Common myeloid progenitor, CD34-positive (primary cell): ENCODE measurements at regions not wholly inside any gene's neighbourhood (a gene's known extent, or its start where the extent isn't known, plus 50 kb on each side); places are given as distances from the start of the nearest gene placed in this dataset.

ENCODE experiments used
- CTCF ChIA-PET: fragments of 350-600 bp; sonication (Branson Sonifier 250); formaldehyde crosslinking; loops from one replicate; lab custom pipeline; 2021; ENCODE audit warnings: antibody characterized with exemption; lab: Charles Lee
- POLR2A ChIA-PET: fragments of 350-600 bp; sonication (Branson Sonifier 250); formaldehyde crosslinking; loops from one replicate; lab custom pipeline; 2021; ENCODE audit warnings: antibody characterized with exemption; lab: Charles Lee
- DNase-seq, 3 donors: peaks; one replicate each; pipeline versions ENCODE4 v3.0.0 to v3.0.0-alpha.2; 2013
- H3K27ac ChIP-seq, 2 experiments: 1 replicate in 1 of 2; 2 replicates in 1 of 2; pipeline ENCODE4 v1.7.0; 2013; ENCODE audit warnings: inconsistent platforms in 2 of 2, low read length in 2 of 2, mild to moderate bottlenecking in 2 of 2, low read depth in 1 of 2, moderate library complexity in 1 of 2; ENCODE audit not compliant: severe bottlenecking in 2 of 2, insufficient read depth in 1 of 2, poor library complexity in 1 of 2
- H3K27me3 ChIP-seq, 5 experiments: replicated peaks in 2 of 5; 1 replicate in 3 of 5; 2 replicates in 2 of 5; pipeline versions ENCODE4 v1.6.1 to v1.7.0; 2013; ENCODE audit warnings: low read length in 4 of 5, mild to moderate bottlenecking in 2 of 5, moderate library complexity in 2 of 5, inconsistent platforms in 1 of 5; ENCODE audit not compliant: insufficient read depth in 5 of 5, control insufficient read depth in 4 of 5
- H3K36me3 ChIP-seq, 4 experiments: 1 replicate in 2 of 4; 2 replicates in 2 of 4; pipeline versions ENCODE4 v1.6.1 to v1.7.0; 2013; ENCODE audit warnings: low read length in 3 of 4, control low read depth in 1 of 4, mild to moderate bottlenecking in 1 of 4; ENCODE audit not compliant: control insufficient read depth in 4 of 4, insufficient read depth in 4 of 4
- H3K4me1 ChIP-seq, 4 experiments: 1 replicate in 3 of 4; 2 replicates in 1 of 4; pipeline versions ENCODE4 v1.6.1 to v1.7.1; 2013; ENCODE audit warnings: low read length in 3 of 4, mild to moderate bottlenecking in 3 of 4, control low read depth in 1 of 4, inconsistent platforms in 1 of 4, moderate library complexity in 1 of 4; ENCODE audit not compliant: control insufficient read depth in 4 of 4, insufficient read depth in 4 of 4; ENCODE audit errors: control extremely low read depth in 1 of 4
- H3K4me3 ChIP-seq, 7 experiments: 1 replicate in 4 of 7; 2 replicates in 3 of 7; pipeline versions ENCODE4 v1.5.1 to v1.7.0; 2013; ENCODE audit warnings: mild to moderate bottlenecking in 7 of 7, low read length in 6 of 7, moderate library complexity in 6 of 7, inconsistent platforms in 2 of 7, low read depth in 2 of 7, control low read depth in 1 of 7; ENCODE audit not compliant: insufficient read depth in 4 of 7, control insufficient read depth in 1 of 7; ENCODE audit errors: extremely low read depth in 1 of 7
- H3K9me3 ChIP-seq, 5 experiments: 1 replicate in 4 of 5; 2 replicates in 1 of 5; pipeline versions ENCODE4 v1.6.1 to v1.7.1; 2013; ENCODE audit warnings: low read length in 4 of 5, mild to moderate bottlenecking in 2 of 5, inconsistent platforms in 1 of 5, low read depth in 1 of 5, moderate library complexity in 1 of 5; ENCODE audit not compliant: control insufficient read depth in 4 of 5, insufficient read depth in 2 of 5; ENCODE audit errors: control extremely low read depth in 1 of 5
- WGBS: methylation state at CpG from one replicate; pipeline ENCODE4 v1.1.5; 2013; ENCODE audit not compliant: insufficient coverage; 5-methylcytosine and 5-hydroxymethylcytosine counted together

- H3K9me3 ChIP-seq, result no peaks in the 10 kb centered on the region
- H3K36me3 ChIP-seq, result no peaks in the 10 kb centered on the region
- ChIA-PET POLR2A (interaction anchor here (0.7 kb wide), 1 partner anchor 721 kb away, joined by 5 read pairs; no protein-coding TSS in a partner anchor), CTCF (interaction anchor here (1.1 to 5.8 kb wide), 6 partner anchors 463 to 1414 kb away, joined by 3 to 84 read pairs (median 4); no protein-coding TSS in a partner anchor)
- H3K27me3 ChIP-seq, result no peaks in the 10 kb centered on the region
- no CpG with 5 or more reads among the region's 3 CpGs for WGBS
- no peak overlapping the region for H3K4me3 ChIP-seq
- no peaks in the 10 kb centered on the region for H3K4me1 ChIP-seq
- no peak overlapping the region for H3K27ac ChIP-seq
- DNase-seq, result peak; percentile 17 to 56 (median 51)
These were observed 592.5 kb downstream of the ARL4A start for GRCh38 chr7:13279854-13280435.

- Histone ChIP-seq H3K27me3 (no peaks in the 10 kb centered on the region), H3K36me3 (no peaks in the 10 kb centered on the region), H3K4me1 (no peaks in the 10 kb centered on the region), H3K9me3 (no peaks in the 10 kb centered on the region), H3K4me3 (no peak overlapping the region), H3K27ac (no peak overlapping the region)
- CTCF ChIA-PET, result interaction anchor here (0.6 to 5.8 kb wide), 6 partner anchors 461 to 1738 kb away, joined by 3 to 84 read pairs (median 4); no protein-coding TSS in a partner anchor
- WGBS, result 67% methylated on average over 2 of the region's 3 CpGs
- POLR2A ChIA-PET, result no interaction called here
- peak; percentile 20 to 39 (median 23) for DNase-seq
These were observed 595.0 kb downstream of the ARL4A start for GRCh38 chr7:13282377-13282980.

- Histone ChIP-seq H3K27me3 (no peaks in the 10 kb centered on the region), H3K27ac (no peak overlapping the region), H3K36me3 (no peaks in the 10 kb centered on the region), H3K4me1 (no peaks in the 10 kb centered on the region), H3K9me3 (no peaks in the 10 kb centered on the region), H3K4me3 (no peak overlapping the region)
- ChIA-PET CTCF (no interaction called here), POLR2A (no interaction called here)
- peak in 1 of 3 donors; percentile 13 for DNase-seq
- WGBS, result 0% methylated on average over 1 of the region's 4 CpGs
These were observed 599.5 kb downstream of the ARL4A start for GRCh38 chr7:13286916-13287315.

- CTCF ChIA-PET, result no interaction called here
- Histone ChIP-seq H3K36me3 (no peaks in the 10 kb centered on the region), H3K9me3 (no peaks in the 10 kb centered on the region), H3K4me1 (no peaks in the 10 kb centered on the region), H3K4me3 (no peak overlapping the region), H3K27ac (no peak overlapping the region), H3K27me3 (no peaks in the 10 kb centered on the region)
- DNase-seq, result no peak
- POLR2A ChIA-PET, result no interaction called here
These were observed 601.1 kb downstream of the ARL4A start for GRCh38 chr7:13288516-13288915.

GRCh38 chr7:13290975-13291374 is 603.5 kb downstream of the ARL4A start:
- DNase-seq, result no peak
- POLR2A ChIA-PET, result no interaction called here
- no peak overlapping the region for H3K27ac ChIP-seq
- no peaks in the 10 kb centered on the region for H3K9me3 ChIP-seq
- CTCF ChIA-PET, result no interaction called here
- no peaks in the 10 kb centered on the region for H3K36me3 ChIP-seq
- H3K4me1 ChIP-seq, result no peaks in the 10 kb centered on the region
- H3K27me3 ChIP-seq, result no peaks in the 10 kb centered on the region
- H3K4me3 ChIP-seq, result no peak overlapping the region

- CTCF ChIA-PET, result no interaction called here
- H3K4me1 ChIP-seq, result no peaks in the 10 kb centered on the region
- no peaks in the 10 kb centered on the region for H3K9me3 ChIP-seq
- no peak overlapping the region for H3K27ac ChIP-seq
- DNase-seq, result no peak
- WGBS, result 90% methylated on average over 1 of the region's 2 CpGs
- POLR2A ChIA-PET, result no interaction called here
- no peaks in the 10 kb centered on the region for H3K27me3 ChIP-seq
- no peaks in the 10 kb centered on the region for H3K36me3 ChIP-seq
- no peak overlapping the region for H3K4me3 ChIP-seq
These were observed 606.0 kb downstream of the ARL4A start for GRCh38 chr7:13293264-13294002.

- no peaks in the 10 kb centered on the region for H3K36me3 ChIP-seq
- no peak overlapping the region for H3K27ac ChIP-seq
- H3K4me3 ChIP-seq, result no peak overlapping the region
- ChIA-PET CTCF (no interaction called here), POLR2A (no interaction called here)
- peaks cover 0 to 4% (median 0%) of the 10 kb centered on the region in 5 experiments for H3K9me3 ChIP-seq
- no peaks in the 10 kb centered on the region for H3K27me3 ChIP-seq
- no peaks in the 10 kb centered on the region for H3K4me1 ChIP-seq
- no peak for DNase-seq
These were observed 619.6 kb downstream of the ARL4A start for GRCh38 chr7:13307040-13307439.
